GM19025 (cell line): ENCODE measurements at regions not wholly inside any gene's neighbourhood (a gene's known extent, or its start where the extent isn't known, plus 50 kb on each side); places are given as distances from the start of the nearest gene placed in this dataset.
"Not testable (repeated sequence)": the region's sequence is repeated elsewhere in the genome, so short reads cannot be mapped to it uniquely, and the experiment has no call there.

Experiments
- ATAC-seq: cut with Tn5 transposase; IDR thresholded peaks from one replicate; pipeline ENCODE4 v1.9.1; 2021; ENCODE audit warnings: mild to moderate bottlenecking, low read depth, moderate library complexity; ENCODE audit not compliant: unreplicated experiment

- not testable (repeated sequence) for ATAC-seq
Observed at GRCh38 chr10:28481346-28481745, 51.6 kb upstream of the WAC start.

DNA sequence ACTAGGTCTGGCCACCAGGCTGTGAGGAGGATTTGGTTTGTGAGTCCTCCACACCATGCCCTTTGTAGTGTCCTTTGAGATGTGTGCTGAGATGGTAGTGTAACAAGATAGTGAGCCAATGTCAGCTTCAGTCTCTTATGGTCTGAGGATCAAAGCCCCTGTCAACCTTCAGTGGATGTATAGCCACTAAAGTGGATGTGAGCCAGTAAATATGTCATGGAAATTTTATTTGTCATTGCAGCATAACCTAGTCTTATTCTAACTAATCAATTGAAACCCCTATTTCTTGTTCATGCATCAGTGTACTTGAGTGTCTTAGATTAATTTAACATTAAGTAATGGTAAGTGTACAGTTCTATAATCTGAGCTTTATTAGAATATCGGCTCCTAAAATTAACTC lies 51.0 kb upstream of the WAC start:
- no peak for ATAC-seq
